ENCODE measurements at regions not wholly inside any gene's neighbourhood (a gene's known extent, or its start where the extent isn't known, plus 50 kb on each side); places are given as distances from the start of the nearest gene placed in this dataset.

GRCh38 chr21:16768096-16768495 is 744.7 kb upstream of the CXADR start:
- 90 to 94% methylated on average over 3 of the region's 3 CpGs for WGBS, 2 donors

GRCh38 chr21:16770266-16770665 is 742.6 kb upstream of the CXADR start:
- no peak overlapping the region for H3K4me3 ChIP-seq (ENCODE audit: low read depth, poor library complexity, severe bottlenecking)
- intact Hi-C loops (cut with DNase I; ENCODE audit: low total_unique reads): no loop called here
- no peak for DNase-seq (ENCODE audit: low spot score in 2 of 2)
- no peak for TF ChIP-seq CTCF (IDR thresholded peaks at IDR 0.05)
- no peak for TF ChIP-seq POLR2A (IDR thresholded peaks at IDR 0.05)

More at GRCh38 chr21:16768096-16768495, 744.7 kb upstream of the CXADR start:
- no peak for TF ChIP-seq CTCF (IDR thresholded peaks at IDR 0.05)
- H3K4me3 ChIP-seq (ENCODE audit: low read depth, poor library complexity, severe bottlenecking): no peak overlapping the region
- intact Hi-C loops (cut with DNase I; ENCODE audit: low total_unique reads): no loop called here
- DNase-seq (ENCODE audit: low spot score in 2 of 2): no peak

GRCh38 chr21:16773206-16773605 is 739.6 kb upstream of the CXADR start:
- H3K4me3 ChIP-seq (ENCODE audit: low read depth, poor library complexity, severe bottlenecking): no peak overlapping the region
- TF ChIP-seq CTCF (IDR thresholded peaks at IDR 0.05) (no peak), POLR2A (IDR thresholded peaks at IDR 0.05) (no peak)
- intact Hi-C loops (cut with DNase I; ENCODE audit: low total_unique reads): no loop called here
- 56 to 59% methylated on average over 1 of the region's 1 CpG for WGBS, 2 donors
- no peak for DNase-seq (ENCODE audit: low spot score in 2 of 2)

GRCh38 chr21:16775076-16775475 is 737.8 kb upstream of the CXADR start:
- no peak for DNase-seq (ENCODE audit: low spot score in 2 of 2)
- TF ChIP-seq CTCF (IDR thresholded peaks at IDR 0.05): no peak
- TF ChIP-seq POLR2A (IDR thresholded peaks at IDR 0.05): no peak
- 70 to 74% methylated on average over 5 of the region's 5 CpGs for WGBS, 2 donors
- intact Hi-C loops (cut with DNase I; ENCODE audit: low total_unique reads): no loop called here
- H3K4me3 ChIP-seq (ENCODE audit: low read depth, poor library complexity, severe bottlenecking): no peak overlapping the region

- WGBS, 2 donors: 68 to 72% methylated on average over 6 of the region's 6 CpGs
- intact Hi-C loops (cut with DNase I; ENCODE audit: low total_unique reads): no loop called here
- DNase-seq (ENCODE audit: low spot score in 2 of 2): no peak
- H3K4me3 ChIP-seq (ENCODE audit: low read depth, poor library complexity, severe bottlenecking): no peak overlapping the region
- no peak for TF ChIP-seq POLR2A (IDR thresholded peaks at IDR 0.05)
- no peak for TF ChIP-seq CTCF (IDR thresholded peaks at IDR 0.05)
Observed at GRCh38 chr21:16777041-16777720, 735.7 kb upstream of the CXADR start.

GRCh38 chr21:16788584-16788983 is 724.3 kb upstream of the CXADR start:
- TF ChIP-seq CTCF (IDR thresholded peaks at IDR 0.05) (no peak), POLR2A (IDR thresholded peaks at IDR 0.05) (no peak)
- intact Hi-C loops (cut with DNase I; ENCODE audit: low total_unique reads): no loop called here
- no peak for DNase-seq (ENCODE audit: low spot score in 2 of 2)
- H3K4me3 ChIP-seq (ENCODE audit: low read depth, poor library complexity, severe bottlenecking): no peak overlapping the region
- 32 to 33% methylated on average over 2 of the region's 2 CpGs for WGBS, 2 donors
